ENCODE measurements at regions not wholly inside any gene's neighbourhood (a gene's known extent, or its start where the extent isn't known, plus 50 kb on each side); places are given as distances from the start of the nearest gene placed in this dataset.

DNA sequence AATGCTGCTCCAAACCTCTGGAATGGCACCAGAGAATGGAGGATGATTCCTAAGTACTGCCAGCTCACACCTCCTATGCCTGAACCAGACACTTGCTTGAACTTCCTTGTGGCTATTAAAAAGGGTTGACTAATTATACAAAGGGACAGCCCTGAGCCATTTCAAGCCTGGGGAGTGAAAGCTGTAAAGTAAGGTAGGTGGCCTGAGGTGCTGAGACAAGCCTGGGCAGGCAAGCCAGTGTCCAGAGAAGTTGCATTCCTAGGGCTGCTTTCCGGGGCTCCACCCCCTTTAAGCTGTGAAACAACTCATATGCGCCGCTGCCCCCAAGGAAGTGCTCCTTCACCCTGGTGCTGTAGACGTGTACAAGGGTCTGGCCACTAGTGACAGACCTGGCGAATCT is 79.9 kb upstream of the SLC1A3 start:
- no peak overlapping the region for H2AFZ ChIP-seq
- H3K9ac ChIP-seq: no peak overlapping the region
- H4K20me1 ChIP-seq (ENCODE audit: insufficient read depth): no peaks in the 10 kb centered on the region
- no peaks in the 10 kb centered on the region for H3K9me3 ChIP-seq (ENCODE audit: low read depth)
- no peak overlapping the region for H3K4me3 ChIP-seq
- H3K27me3 ChIP-seq (replicated peaks; ENCODE audit: insufficient read depth): no peaks in the 10 kb centered on the region
- H3K79me2 ChIP-seq (ENCODE audit: insufficient read depth): no peaks in the 10 kb centered on the region
- H3K27ac ChIP-seq: no peak overlapping the region
- H3F3A ChIP-seq (ENCODE audit: insufficient read depth): peaks cover 22% of the 10 kb centered on the region
- in situ Hi-C loops (cut with MboI): no loop called here
- TF ChIP-seq EZH2 (IDR thresholded peaks at IDR 0.05; ENCODE audit: insufficient read depth, poor library complexity, severe bottlenecking) (no peak), EZH2phosphoT487 (IDR thresholded peaks at IDR 0.05; ENCODE audit: insufficient read depth, low read depth) (no peak)
- 84 to 88% methylated on average over 5 of the region's 5 CpGs for WGBS, 2 experiments (ENCODE audit: low coverage in 1 of 2, low lambda C conversion rate in 2 of 2, missing lambda C conversion rate in 2 of 2)
- no peak overlapping the region for H3K4me2 ChIP-seq (ENCODE audit: unreplicated experiment)
- H3K9me2 ChIP-seq (ENCODE audit: insufficient read depth): no peaks in the 10 kb centered on the region
- DNase-seq: no peak
- peaks cover 15% of the 10 kb centered on the region for H3K4me1 ChIP-seq (ENCODE audit: insufficient read depth)
- H3K36me3 ChIP-seq (ENCODE audit: low read depth): no peaks in the 10 kb centered on the region

DNA sequence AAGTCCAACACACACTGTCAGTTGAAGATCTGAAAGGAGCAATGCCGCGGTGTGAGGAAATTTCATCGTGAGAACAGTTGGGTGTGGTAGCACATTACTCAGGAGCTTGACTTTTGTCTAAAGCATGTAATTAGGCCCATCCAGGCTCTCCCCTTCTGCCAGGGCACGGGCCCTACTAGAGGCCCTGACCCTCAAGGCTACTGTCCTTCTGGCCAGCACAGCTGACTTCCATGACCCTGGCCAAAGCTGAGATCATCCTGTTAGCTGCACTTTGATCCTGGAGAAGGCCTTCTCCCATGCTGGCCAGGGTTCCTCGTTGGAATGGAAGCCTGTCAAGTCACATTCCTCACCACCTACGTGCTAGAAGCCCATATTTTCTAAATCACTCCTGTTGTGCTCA is 77.8 kb upstream of the SLC1A3 start:
- Histone ChIP-seq H3K4me3 (no peak overlapping the region), H3K9ac (no peak overlapping the region), H3K9me3 (ENCODE audit: low read depth) (no peaks in the 10 kb centered on the region), H3K4me1 (ENCODE audit: insufficient read depth) (peaks cover 15% of the 10 kb centered on the region), H3K4me2 (ENCODE audit: unreplicated experiment) (peak overlapping the region; percentile 51), H2AFZ (peak overlapping the region; percentile 60), H3K27ac (peak overlapping the region; percentile 78), H3K79me2 (ENCODE audit: insufficient read depth) (no peaks in the 10 kb centered on the region), H4K20me1 (ENCODE audit: insufficient read depth) (no peaks in the 10 kb centered on the region), H3F3A (ENCODE audit: insufficient read depth) (peaks cover 22% of the 10 kb centered on the region), H3K27me3 (replicated peaks; ENCODE audit: insufficient read depth) (no peaks in the 10 kb centered on the region), H3K36me3 (ENCODE audit: low read depth) (no peaks in the 10 kb centered on the region), H3K9me2 (ENCODE audit: insufficient read depth) (no peaks in the 10 kb centered on the region)
- DNase-seq: peak; percentile 80
- 8 to 10% methylated on average over 6 of the region's 6 CpGs for WGBS, 2 experiments (ENCODE audit: low coverage in 1 of 2, low lambda C conversion rate in 2 of 2, missing lambda C conversion rate in 2 of 2)
- TF ChIP-seq EZH2phosphoT487 (IDR thresholded peaks at IDR 0.05; ENCODE audit: insufficient read depth, low read depth): no peak
- in situ Hi-C loops (cut with MboI): no loop called here

DNA sequence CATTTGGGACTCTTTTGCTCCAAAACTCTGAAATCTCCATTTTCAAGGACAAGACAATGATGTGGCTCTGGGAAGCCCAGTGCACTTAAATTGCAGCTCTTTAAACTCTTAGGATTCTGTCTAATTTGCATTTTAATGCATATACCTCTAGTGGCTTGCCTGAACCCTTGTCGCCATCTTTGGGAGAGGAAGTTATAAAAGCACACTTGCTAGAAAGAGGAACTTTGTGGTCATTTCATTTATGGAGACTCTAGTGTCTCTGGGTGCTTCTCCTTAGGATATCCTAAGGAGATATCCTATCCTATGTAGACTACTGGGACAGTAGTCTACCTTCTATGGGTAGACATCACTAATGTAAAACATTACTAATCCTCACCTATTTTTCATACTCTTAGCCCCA is 77.3 kb upstream of the SLC1A3 start:
- no peak overlapping the region for H3K4me3 ChIP-seq
- in situ Hi-C loops (cut with MboI): no loop called here
- DNase-seq: no peak
- H3K27ac ChIP-seq: peak overlapping the region; percentile 78
- H3K27me3 ChIP-seq (replicated peaks; ENCODE audit: insufficient read depth): no peaks in the 10 kb centered on the region
- no peaks in the 10 kb centered on the region for H3K9me3 ChIP-seq (ENCODE audit: low read depth)
- H3F3A ChIP-seq (ENCODE audit: insufficient read depth): peaks cover 22% of the 10 kb centered on the region
- H3K9me2 ChIP-seq (ENCODE audit: insufficient read depth): no peaks in the 10 kb centered on the region
- peaks cover 15% of the 10 kb centered on the region for H3K4me1 ChIP-seq (ENCODE audit: insufficient read depth)
- H3K79me2 ChIP-seq (ENCODE audit: insufficient read depth): no peaks in the 10 kb centered on the region
- H2AFZ ChIP-seq: peak overlapping the region; percentile 60
- peak overlapping the region; percentile 51 for H3K4me2 ChIP-seq (ENCODE audit: unreplicated experiment)
- H3K9ac ChIP-seq: no peak overlapping the region
- TF ChIP-seq EZH2 (IDR thresholded peaks at IDR 0.05; ENCODE audit: insufficient read depth, poor library complexity, severe bottlenecking) (no peak), EZH2phosphoT487 (IDR thresholded peaks at IDR 0.05; ENCODE audit: insufficient read depth, low read depth) (no peak)
- H3K36me3 ChIP-seq (ENCODE audit: low read depth): no peaks in the 10 kb centered on the region
- H4K20me1 ChIP-seq (ENCODE audit: insufficient read depth): no peaks in the 10 kb centered on the region
- 48 to 96% methylated on average over 1 of the region's 1 CpG for WGBS, 2 experiments (ENCODE audit: low coverage in 1 of 2, low lambda C conversion rate in 2 of 2, missing lambda C conversion rate in 2 of 2)

DNA sequence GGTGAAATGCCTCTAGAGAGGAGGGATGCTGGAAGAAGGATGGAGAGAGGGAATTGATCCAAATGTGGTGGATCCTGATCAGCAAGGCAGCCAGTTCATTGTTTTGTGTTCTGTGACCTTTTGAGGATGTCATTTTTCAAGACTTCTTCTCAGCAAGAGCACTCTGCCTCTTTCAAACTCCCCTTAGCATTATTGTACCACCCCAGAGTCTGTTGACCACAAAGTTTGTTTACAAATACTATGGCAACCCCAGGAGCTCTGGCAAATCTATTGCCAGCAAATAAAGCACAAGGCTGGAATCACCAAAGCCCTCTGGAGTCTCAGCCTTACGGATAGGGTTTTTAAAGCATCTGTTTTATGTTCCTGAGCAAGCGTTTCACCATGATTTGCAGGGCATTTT is 76.2 kb upstream of the SLC1A3 start:
- Histone ChIP-seq H2AFZ (no peak overlapping the region), H3K4me2 (ENCODE audit: unreplicated experiment) (no peak overlapping the region), H3K79me2 (ENCODE audit: insufficient read depth) (no peaks in the 10 kb centered on the region), H3K9ac (no peak overlapping the region), H3K4me3 (no peak overlapping the region), H3K27me3 (replicated peaks; ENCODE audit: insufficient read depth) (no peaks in the 10 kb centered on the region), H3K9me3 (ENCODE audit: low read depth) (no peaks in the 10 kb centered on the region), H3K36me3 (ENCODE audit: low read depth) (no peaks in the 10 kb centered on the region), H3F3A (ENCODE audit: insufficient read depth) (peaks cover 22% of the 10 kb centered on the region), H3K27ac (no peak overlapping the region), H3K9me2 (ENCODE audit: insufficient read depth) (no peaks in the 10 kb centered on the region), H3K4me1 (ENCODE audit: insufficient read depth) (peaks cover 15% of the 10 kb centered on the region), H4K20me1 (ENCODE audit: insufficient read depth) (no peaks in the 10 kb centered on the region)
- in situ Hi-C loops (cut with MboI): no loop called here
- TF ChIP-seq EZH2 (IDR thresholded peaks at IDR 0.05; ENCODE audit: insufficient read depth, poor library complexity, severe bottlenecking): no peak
- TF ChIP-seq EZH2phosphoT487 (IDR thresholded peaks at IDR 0.05; ENCODE audit: insufficient read depth, low read depth): no peak
- DNase-seq: peak; percentile 17
- 29 to 44% methylated on average over 2 of the region's 2 CpGs for WGBS, 2 experiments (ENCODE audit: low coverage in 1 of 2, low lambda C conversion rate in 2 of 2, missing lambda C conversion rate in 2 of 2)

DNA sequence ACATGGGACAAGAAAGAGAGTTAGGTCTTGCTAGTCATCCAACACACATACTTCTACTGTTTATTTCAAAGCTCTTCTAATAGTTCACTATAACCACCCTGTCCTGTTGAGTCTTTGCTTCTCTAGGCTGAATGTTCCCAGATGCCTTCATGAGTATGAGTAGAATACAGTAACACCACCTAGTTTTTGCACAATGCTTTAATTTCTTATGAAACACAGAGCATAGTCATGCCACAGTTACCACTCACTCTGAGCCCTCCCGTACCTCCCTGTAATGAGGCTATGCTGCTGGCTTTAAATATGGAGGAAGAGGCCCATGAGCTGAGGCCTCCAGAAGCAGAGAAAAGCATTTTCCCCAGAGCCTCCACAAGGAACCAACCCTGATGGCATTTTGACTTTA is 75.0 kb upstream of the SLC1A3 start:
- H3K9me3 ChIP-seq (ENCODE audit: low read depth): no peaks in the 10 kb centered on the region
- WGBS, 2 experiments (ENCODE audit: low coverage in 1 of 2, low lambda C conversion rate in 2 of 2, missing lambda C conversion rate in 2 of 2): 54 to 77% methylated on average over 1 of the region's 1 CpG
- no peak overlapping the region for H3K4me2 ChIP-seq (ENCODE audit: unreplicated experiment)
- H3K4me1 ChIP-seq (ENCODE audit: insufficient read depth): peaks cover 15% of the 10 kb centered on the region
- no peak overlapping the region for H3K9ac ChIP-seq
- H3K36me3 ChIP-seq (ENCODE audit: low read depth): no peaks in the 10 kb centered on the region
- no peak overlapping the region for H3K4me3 ChIP-seq
- no peak overlapping the region; the same call in 1 of the 2 replicates for H3K27ac ChIP-seq
- H4K20me1 ChIP-seq (ENCODE audit: insufficient read depth): no peaks in the 10 kb centered on the region
- no peak overlapping the region for H2AFZ ChIP-seq
- H3K27me3 ChIP-seq (replicated peaks; ENCODE audit: insufficient read depth): 0 out of 2 replicates have a peak, but pooled peaks cover 1% of the 10 kb centered on the region
- DNase-seq: peak; percentile 58
- H3K79me2 ChIP-seq (ENCODE audit: insufficient read depth): no peaks in the 10 kb centered on the region
- in situ Hi-C loops (cut with MboI): no loop called here
- no peaks in the 10 kb centered on the region for H3K9me2 ChIP-seq (ENCODE audit: insufficient read depth)
- H3F3A ChIP-seq (ENCODE audit: insufficient read depth): peaks cover 22% of the 10 kb centered on the region
- no peak for TF ChIP-seq EZH2phosphoT487 (IDR thresholded peaks at IDR 0.05; ENCODE audit: insufficient read depth, low read depth)
- no peak for TF ChIP-seq EZH2 (IDR thresholded peaks at IDR 0.05; ENCODE audit: insufficient read depth, poor library complexity, severe bottlenecking)
